ENCODE measurements at regions not wholly inside any gene's neighbourhood (a gene's known extent, or its start where the extent isn't known, plus 50 kb on each side); places are given as distances from the start of the nearest gene placed in this dataset.
"Not testable (repeated sequence)": the region's sequence is repeated elsewhere in the genome, so short reads cannot be mapped to it uniquely, and the experiment has no call there.

DNA sequence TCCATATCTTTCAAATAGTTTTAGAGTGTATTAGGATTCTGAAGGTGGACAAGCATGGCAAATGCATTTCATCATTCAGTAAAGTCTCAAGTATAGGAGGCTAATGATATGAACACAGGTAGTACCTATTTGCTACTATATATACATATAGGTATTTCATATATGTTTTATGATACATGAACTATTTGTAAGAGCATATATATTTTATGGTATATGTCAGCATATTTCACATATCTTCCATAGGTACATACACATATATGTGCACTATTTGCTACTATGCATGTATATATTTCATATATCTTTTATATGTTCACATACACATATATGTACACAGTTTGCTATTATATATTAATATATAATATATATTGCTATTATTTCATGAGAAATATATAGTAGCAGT lies 1291.7 kb upstream of the MIR17HG start:
- H3K27ac ChIP-seq = no peak overlapping the region
- no peaks in the 10 kb centered on the region for H3K36me3 ChIP-seq
- H3K27me3 ChIP-seq (ENCODE audit: low read depth) = no peaks in the 10 kb centered on the region
- ATAC-seq (no peak), DNase-seq (no peak)
- TF ChIP-seq, protein P1, sequence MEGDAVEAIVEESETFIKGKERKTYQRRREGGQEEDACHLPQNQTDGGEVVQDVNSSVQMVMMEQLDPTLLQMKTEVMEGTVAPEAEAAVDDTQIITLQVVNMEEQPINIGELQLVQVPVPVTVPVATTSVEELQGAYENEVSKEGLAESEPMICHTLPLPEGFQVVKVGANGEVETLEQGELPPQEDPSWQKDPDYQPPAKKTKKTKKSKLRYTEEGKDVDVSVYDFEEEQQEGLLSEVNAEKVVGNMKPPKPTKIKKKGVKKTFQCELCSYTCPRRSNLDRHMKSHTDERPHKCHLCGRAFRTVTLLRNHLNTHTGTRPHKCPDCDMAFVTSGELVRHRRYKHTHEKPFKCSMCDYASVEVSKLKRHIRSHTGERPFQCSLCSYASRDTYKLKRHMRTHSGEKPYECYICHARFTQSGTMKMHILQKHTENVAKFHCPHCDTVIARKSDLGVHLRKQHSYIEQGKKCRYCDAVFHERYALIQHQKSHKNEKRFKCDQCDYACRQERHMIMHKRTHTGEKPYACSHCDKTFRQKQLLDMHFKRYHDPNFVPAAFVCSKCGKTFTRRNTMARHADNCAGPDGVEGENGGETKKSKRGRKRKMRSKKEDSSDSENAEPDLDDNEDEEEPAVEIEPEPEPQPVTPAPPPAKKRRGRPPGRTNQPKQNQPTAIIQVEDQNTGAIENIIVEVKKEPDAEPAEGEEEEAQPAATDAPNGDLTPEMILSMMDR (IDR thresholded peaks at IDR 0.05) = no peak
- intact Hi-C loops (cut with DNase I) = no loop called here
- H3K4me3 ChIP-seq = no peak overlapping the region
- no peaks in the 10 kb centered on the region for H3K4me1 ChIP-seq
- H3K9me3 ChIP-seq = no peaks in the 10 kb centered on the region

DNA sequence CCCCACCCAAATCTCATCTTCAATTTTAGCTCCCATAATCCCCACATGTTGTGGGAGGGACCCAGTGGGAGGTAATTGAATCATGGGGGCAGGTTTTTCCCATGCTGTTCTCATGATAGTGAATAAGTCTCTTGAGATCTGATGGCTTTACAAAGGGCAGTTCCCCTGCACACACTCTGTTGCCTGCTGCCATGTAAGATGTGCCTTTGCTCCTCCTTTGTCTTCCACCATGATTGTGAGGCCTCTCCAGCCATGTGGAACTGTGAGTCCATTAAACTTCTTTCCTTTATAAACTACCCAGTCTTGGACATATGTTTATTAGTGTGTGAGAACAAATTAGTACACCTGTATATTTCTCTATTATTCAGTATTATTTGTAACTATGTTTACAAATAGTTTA lies 1283.3 kb upstream of the MIR17HG start:
- intact Hi-C loops (cut with DNase I); DNase-seq; H3K27ac ChIP-seq; H3K4me1 ChIP-seq; H3K36me3 ChIP-seq; H3K9me3 ChIP-seq; ATAC-seq; H3K27me3 ChIP-seq (ENCODE audit: low read depth); H3K4me3 ChIP-seq: not testable (repeated sequence)

DNA sequence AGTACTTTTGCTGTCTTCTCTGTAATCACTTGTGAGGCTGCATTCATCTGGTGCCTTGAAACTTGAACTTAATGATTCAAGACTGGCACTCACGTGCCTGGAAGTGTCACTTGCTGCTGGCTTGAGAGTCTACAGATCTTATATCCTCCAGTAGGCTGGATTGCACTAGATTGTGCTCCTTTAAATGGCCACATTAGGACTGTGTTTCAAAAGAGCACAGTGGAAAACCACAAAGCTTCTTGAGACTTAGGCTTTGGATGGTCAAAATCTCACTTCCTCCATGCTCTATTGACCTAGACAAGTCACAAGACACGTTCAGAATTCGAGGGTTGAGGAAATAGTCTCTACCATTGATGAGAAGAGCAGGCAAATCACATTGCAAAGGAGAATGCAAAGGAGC lies 1278.8 kb upstream of the MIR17HG start:
- Histone ChIP-seq H3K27ac (no peak overlapping the region), H3K27me3 (ENCODE audit: low read depth) (no peaks in the 10 kb centered on the region), H3K9me3 (no peaks in the 10 kb centered on the region), H3K4me1 (no peaks in the 10 kb centered on the region), H3K36me3 (no peaks in the 10 kb centered on the region), H3K4me3 (no peak overlapping the region)
- TF ChIP-seq, protein P1 (IDR thresholded peaks at IDR 0.05) = no peak
- no peak for ATAC-seq
- DNase-seq = no peak
- intact Hi-C loops (cut with DNase I) = no loop called here

DNA sequence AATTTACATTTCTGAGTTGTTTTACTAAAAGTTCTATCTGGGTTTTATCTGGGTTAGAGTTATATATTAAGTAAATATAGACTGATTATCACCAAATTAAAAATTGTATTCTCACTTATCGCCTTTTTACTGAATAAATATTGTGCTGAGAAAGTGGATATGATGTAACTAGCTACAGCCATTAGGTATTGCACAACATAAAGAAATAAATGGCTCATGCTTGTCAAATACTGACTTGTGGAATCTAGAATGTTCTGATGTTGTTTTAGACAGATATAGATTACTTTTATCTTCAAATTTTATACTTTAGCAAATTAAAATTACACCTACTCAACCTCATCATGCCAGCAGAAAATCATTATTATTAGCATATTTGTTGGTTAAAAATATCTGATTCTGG lies 1277.1 kb upstream of the MIR17HG start:
- intact Hi-C loops (cut with DNase I) = no loop called here
- ATAC-seq (no peak), DNase-seq (no peak)

DNA sequence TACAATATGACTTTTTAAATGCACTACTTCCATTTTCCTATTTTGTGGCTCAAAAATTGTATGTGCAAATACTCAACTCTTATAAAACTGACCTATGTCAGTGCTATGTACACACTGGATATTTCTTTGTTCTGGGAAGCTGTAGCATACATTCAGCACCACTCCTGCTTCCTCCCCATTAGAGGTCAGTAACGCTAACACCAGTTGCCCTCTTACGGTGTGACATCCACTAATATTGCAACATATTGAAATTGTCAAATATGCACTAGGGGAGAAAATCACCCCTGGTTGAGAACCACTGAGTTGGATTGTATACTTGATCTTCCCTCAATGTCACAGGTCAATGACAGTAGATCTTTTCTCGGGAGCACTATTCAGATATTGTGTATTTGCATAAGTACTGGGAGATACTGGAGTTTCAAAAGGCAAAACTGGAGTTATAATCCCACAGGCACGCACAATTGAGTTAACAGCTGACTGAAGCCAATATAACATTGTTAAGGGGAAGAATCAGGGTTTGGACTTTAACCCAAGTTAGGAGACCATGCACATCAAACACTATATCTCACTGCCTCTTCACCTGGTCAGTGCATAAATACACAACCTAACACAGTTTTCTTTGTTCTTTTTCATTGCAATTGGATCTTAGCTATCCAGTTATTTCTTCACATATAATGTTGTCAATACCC lies 1276.5 kb upstream of the MIR17HG start:
- Histone ChIP-seq H3K4me3 (no peak overlapping the region), H3K36me3 (no peaks in the 10 kb centered on the region), H3K27me3 (ENCODE audit: low read depth) (no peaks in the 10 kb centered on the region), H3K27ac (no peak overlapping the region), H3K4me1 (no peaks in the 10 kb centered on the region), H3K9me3 (no peaks in the 10 kb centered on the region)
- ATAC-seq = no peak
- intact Hi-C loops (cut with DNase I) = no loop called here
- TF ChIP-seq, protein P1 (IDR thresholded peaks at IDR 0.05) = no peak
- DNase-seq = no peak

More for the DNA sequence above, 1277.1 kb upstream of the MIR17HG start:
- H3K4me1 ChIP-seq = no peaks in the 10 kb centered on the region
- no peaks in the 10 kb centered on the region for H3K36me3 ChIP-seq
- H3K4me3 ChIP-seq = no peak overlapping the region
- H3K27me3 ChIP-seq (ENCODE audit: low read depth) = no peaks in the 10 kb centered on the region
- TF ChIP-seq, protein P1 (IDR thresholded peaks at IDR 0.05) = no peak
- no peaks in the 10 kb centered on the region for H3K9me3 ChIP-seq
- H3K27ac ChIP-seq = no peak overlapping the region

DNA sequence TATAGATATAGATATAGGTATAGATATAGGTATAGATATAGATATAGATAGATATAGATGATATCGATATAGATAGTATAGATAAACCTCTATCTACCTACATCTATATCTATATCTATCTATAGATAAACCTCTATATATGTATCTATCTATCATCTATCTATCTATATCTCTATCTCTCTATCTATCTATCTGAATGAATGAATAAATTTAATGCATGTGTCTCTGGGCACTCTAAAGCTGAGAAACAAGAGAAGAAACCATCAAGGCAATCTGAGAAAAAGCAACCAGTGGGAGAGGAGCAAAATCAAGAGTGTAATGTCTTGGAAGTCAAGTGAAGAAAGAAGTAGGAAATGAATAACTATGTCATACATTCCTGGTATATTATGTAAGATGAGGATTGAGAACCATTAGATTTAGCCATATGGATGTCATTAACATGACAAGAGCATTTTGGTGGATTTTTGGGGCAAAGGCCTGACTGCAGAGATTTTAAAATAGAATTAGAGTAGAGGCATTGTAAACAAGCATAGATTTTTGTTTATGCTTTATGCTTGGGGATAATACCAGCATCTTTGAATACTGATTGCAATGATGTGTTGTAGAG lies 1262.7 kb upstream of the MIR17HG start:
- H3K36me3 ChIP-seq = no peaks in the 10 kb centered on the region
- no peak overlapping the region for H3K27ac ChIP-seq
- H3K4me3 ChIP-seq = no peak overlapping the region
- H3K27me3 ChIP-seq (ENCODE audit: low read depth) = no peaks in the 10 kb centered on the region
- no peak for DNase-seq
- TF ChIP-seq, protein P1 (IDR thresholded peaks at IDR 0.05) = no peak
- no peaks in the 10 kb centered on the region for H3K4me1 ChIP-seq
- intact Hi-C loops (cut with DNase I) = no loop called here
- no peaks in the 10 kb centered on the region for H3K9me3 ChIP-seq
- ATAC-seq = no peak

Measured in lower lobe of right lung (tissue), 2 donors.